Fibroblast of gingiva (primary cell): ENCODE measurements at regions not wholly inside any gene's neighbourhood (a gene's known extent, or its start where the extent isn't known, plus 50 kb on each side); places are given as distances from the start of the nearest gene placed in this dataset.

ENCODE experiments used
- DNase-seq: peaks from one replicate; pipeline ENCODE4 v3.0.0-alpha.2; 2011; ENCODE audit warnings: low read depth

GRCh38 chr13:70385852-70386251, 277.6 kb upstream of the KLHL1 start:
- no peak for DNase-seq

- DNase-seq, result no peak
Measured at GRCh38 chr13:70384156-70384555, 275.9 kb upstream of the KLHL1 start.

GRCh38 chr13:70380809-70381208, 272.6 kb upstream of the KLHL1 start:
- DNase-seq, result no peak

- DNase-seq, result no peak
Measured at GRCh38 chr13:70375718-70376117, 267.5 kb upstream of the KLHL1 start.

DNA sequence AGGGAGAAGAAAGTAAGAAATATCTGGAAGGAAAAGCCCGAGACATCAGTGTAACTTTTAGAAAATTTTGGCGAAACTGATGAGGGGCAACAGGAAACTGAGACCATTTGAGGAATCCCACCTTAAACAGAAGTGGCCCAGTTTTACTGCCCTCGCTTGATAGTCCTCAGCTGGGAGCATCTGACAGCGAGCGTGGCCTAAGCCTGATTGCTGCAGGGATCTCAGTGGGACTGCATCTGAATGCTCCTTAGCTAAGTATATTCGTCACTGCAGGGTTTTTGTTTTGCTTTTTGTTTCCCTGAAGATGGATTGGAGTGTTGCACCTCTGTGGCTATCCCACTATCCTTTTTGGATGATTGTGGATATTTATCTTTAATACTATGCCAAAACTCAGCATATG, 262.7 kb upstream of the KLHL1 start:
- no peak for DNase-seq

GRCh38 chr13:70366720-70367119, 258.5 kb upstream of the KLHL1 start:
- DNase-seq, result no peak

DNA sequence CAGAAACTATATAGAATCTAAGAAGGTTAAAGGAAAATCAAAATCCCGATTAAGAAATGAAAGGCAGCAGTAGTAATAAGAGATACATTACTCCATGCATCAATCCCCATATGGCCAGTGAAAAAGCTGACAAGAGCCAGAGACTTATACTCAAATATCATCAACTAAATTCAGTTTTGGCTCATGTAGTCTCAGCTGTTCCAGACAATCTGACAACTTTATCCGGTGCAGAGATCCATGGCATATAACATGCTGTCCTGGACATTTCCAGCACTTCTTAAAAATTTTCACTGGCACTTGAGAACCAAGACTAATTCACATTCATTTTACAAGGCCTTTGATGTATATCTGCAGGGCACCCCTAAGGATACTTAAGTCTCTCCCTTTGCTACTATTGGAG, 255.7 kb upstream of the KLHL1 start:
- no peak for DNase-seq

DNA sequence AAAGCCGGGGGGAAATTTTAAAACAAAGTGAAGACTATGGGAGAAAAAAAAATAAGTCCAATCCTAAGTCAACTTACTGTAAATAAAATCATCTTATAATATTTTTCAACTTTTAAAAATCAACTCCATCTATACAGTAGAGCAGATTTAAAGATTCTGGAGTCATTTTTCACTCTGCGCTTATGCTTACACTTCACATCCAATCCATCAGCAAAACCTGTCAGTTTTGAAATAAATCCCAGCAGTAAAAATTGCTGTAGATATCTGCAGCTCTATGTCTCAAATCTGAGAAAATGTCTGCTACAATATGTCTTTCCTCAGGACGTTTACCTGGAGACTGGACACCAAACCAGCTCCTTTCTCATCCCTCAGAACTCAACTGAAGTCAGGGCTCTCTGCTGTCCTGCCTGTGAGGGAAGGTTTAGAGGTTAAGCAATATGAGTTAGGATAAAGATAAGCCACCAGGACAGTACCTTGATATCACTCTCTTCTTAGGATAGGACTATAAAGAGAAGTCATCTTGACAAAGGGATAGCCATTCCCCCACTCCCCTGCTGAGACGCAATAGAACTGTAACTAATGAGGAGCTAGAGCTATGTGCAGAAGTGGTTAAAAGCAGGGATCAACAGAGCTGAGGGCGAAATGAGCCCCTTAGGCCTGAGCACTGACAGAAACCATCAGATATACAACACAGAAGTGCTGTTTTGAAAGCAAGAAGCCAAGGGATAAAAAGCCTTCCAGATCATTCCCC, 254.7 kb upstream of the KLHL1 start:
- no peak for DNase-seq

DNA sequence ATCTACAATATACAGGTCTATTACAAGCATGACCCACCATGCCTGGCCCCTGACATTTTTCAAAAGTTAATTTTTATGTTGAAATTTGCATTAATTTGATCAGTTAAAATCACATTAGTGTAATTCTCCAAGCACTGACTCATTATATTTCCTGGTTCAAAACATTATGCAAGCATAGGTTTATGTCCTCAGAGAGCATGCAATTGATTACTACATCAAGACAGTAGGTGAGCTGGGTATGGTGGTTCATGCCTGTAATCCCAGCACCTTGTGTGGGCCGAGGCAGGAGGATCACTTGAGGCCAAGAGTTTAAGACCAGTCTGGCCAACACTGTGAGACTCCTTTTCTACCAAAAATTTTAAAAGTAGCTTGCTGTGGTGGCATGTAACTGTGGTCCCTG, 248.8 kb upstream of the KLHL1 start:
- DNase-seq, result no peak

DNA sequence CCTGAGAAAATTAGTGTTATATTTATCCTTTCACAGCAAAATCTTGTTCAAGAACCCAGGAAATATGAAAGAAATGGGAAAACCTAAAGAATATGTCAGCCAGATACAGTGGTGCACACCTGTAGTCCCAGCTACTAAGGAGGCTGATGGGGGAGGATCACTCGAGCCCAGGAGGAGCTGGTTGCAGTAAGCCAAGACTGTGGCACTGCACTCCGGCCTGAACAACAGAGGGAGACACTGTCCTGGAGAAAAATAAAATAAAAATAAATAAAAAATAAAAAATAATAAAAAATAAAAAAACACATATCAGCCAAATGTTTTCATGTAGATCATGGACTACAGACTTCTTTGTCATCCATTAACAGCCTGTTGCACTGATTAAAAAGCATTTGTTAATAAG, 244.8 kb upstream of the KLHL1 start:
- DNase-seq, result no peak

DNA sequence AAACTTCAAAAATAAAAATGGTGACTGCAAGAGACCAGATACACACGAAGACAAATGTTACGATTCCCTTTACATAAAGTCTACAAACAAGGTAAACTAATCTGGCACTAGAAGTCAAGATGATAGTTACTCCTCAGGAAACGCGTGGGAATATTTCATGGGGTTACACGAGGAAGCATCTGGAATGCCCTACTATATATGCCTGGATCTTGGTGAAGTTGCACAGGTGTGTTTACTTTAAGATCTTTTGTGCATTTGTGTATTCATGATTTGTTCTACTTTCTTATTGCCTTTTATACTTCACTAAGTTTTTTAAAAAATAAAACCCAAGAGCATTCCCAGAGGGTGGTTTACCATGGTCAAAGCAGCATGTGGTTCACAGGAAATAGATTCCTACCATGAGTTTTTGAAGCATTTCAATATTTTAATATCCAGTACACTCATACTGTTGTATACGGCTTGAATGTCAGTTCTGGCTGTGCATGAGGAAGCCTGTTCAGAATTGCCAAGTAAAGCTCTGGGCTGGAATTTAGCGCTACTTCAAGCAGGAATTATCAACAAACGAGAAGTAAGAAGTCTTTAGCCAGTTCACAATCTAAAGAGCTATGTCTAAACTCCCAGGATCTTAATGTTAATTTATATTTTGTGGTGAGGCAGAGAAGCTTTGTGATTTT, 239.8 kb upstream of the KLHL1 start:
- no peak for DNase-seq

GRCh38 chr13:70339738-70340137, 231.5 kb upstream of the KLHL1 start:
- DNase-seq, result no peak

DNA sequence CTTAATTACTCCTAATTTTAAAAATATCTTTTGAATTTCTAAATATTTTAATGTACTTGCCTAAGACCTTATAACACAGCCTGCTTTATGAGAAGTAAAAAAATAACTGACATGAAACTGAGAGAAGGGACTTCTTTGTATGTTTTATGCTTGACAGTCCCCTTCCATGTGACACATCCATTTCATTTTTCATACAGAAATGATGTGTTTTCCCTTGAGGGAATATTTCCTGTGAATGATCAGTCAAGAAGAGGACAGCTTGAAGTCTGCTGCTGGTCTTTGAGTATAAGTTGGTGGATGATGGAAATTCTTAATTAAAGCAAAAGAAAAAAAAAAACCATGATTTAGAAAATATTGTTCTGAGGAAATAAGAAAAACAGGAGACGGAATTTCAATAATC, 230.4 kb upstream of the KLHL1 start:
- no peak for DNase-seq

DNA sequence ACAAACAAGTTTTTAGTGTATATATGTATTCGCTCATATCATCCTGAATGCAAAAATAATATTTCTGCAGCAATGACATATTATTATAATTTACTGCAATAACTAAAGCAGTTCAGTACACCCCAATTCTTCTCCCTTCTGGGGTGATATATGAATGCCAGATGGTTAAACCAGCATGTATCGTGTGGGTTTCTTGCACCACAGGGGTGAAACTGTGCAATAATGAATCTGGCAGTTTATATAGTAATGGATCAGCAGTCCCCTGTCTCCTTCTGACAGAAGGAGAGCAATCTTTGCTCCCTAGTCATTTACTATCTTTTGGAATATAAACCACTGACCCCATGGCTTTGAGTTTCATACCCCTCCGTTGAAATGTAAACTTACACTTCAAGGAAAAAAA, 228.6 kb upstream of the KLHL1 start:
- DNase-seq, result no peak

GRCh38 chr13:70333752-70334151, 225.5 kb upstream of the KLHL1 start:
- no peak for DNase-seq

- no peak for DNase-seq
Measured at GRCh38 chr13:70330697-70331361, 222.6 kb upstream of the KLHL1 start.

DNA sequence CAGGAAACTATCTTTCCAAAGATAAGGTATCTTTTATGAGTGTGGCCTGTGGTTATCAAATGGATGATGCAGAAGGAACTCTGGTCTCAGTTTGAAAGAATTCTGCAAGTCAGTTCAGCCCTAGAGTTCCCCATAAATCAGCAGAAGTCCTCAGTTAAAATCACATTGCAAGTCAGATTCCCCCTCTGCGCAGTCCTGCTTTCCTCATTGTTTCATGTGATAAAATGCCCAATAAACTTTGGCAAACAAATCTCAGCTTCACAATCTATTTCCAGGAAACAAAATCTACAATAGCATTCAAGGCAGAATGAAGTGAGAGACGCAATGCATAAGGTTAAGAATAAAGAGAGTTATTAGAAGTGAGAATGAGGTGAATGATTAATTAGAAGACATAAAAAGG, 216.3 kb upstream of the KLHL1 start:
- DNase-seq, result no peak

- DNase-seq, result no peak
Measured at GRCh38 chr13:70311191-70311590, 202.9 kb upstream of the KLHL1 start.

GRCh38 chr13:70310396-70311119, 202.3 kb upstream of the KLHL1 start:
- DNase-seq, result no peak

GRCh38 chr13:70297189-70297616, 189.0 kb upstream of the KLHL1 start:
- no peak for DNase-seq

DNA sequence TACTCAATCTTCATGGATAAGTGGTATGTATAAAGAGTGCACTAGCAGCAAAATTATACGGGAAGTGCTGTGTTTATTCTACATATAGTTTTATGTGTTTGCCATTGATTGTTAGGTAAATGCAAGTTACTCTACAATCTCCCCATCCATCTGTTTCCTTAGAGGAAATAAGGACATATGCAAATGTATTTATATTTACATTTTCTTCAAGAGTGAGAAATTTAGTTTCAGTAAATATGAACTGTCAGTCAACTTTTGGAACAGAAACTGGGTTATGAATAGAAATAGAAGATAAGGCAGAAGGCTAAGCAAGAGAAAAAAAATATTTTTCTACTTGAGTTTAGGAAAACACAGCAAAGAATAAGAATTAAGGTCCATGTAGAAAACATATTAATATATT, 176.1 kb upstream of the KLHL1 start:
- DNase-seq, result no peak

- no peak for DNase-seq
Measured at GRCh38 chr13:70275841-70276240, 167.6 kb upstream of the KLHL1 start.
